BLaER1 treated with 17β-estradiol and CSF1 and Interleukin-3, amounts not matched to agents 10 nM and 100 nM (cell line): ENCODE measurements at regions not wholly inside any gene's neighbourhood (a gene's known extent, or its start where the extent isn't known, plus 50 kb on each side); places are given as distances from the start of the nearest gene placed in this dataset.
"Not testable (repeated sequence)": the region's sequence is repeated elsewhere in the genome, so short reads cannot be mapped to it uniquely, and the experiment has no call there.

Experiments
- H3K27ac ChIP-seq, 11 experiments: shearing (Covaris generic); formaldehyde crosslinking; 2 replicates each; pipeline ENCODE4 v1.8.1; 2022
- H3K27me3 ChIP-seq, 11 experiments: shearing (Covaris generic); formaldehyde crosslinking; 2 replicates each; pipeline ENCODE4 v1.8.1; 2022
- H3K36me3 ChIP-seq, 11 experiments: shearing (Covaris generic); formaldehyde crosslinking; 2 replicates each; pipeline ENCODE4 v1.8.1; 2022
- H3K4me1 ChIP-seq, 10 experiments: shearing (Covaris generic); formaldehyde crosslinking; 2 replicates each; pipeline ENCODE4 v1.8.1; 2022
- H3K4me2 ChIP-seq, 11 experiments: shearing (Covaris generic); formaldehyde crosslinking; 2 replicates each; pipeline ENCODE4 v1.8.1; 2022
- H3K4me3 ChIP-seq, 10 experiments: shearing (Covaris generic); formaldehyde crosslinking; 2 replicates each; pipeline ENCODE4 v1.8.1; 2022
- H3K9ac ChIP-seq, 11 experiments: shearing (Covaris generic); formaldehyde crosslinking; 2 replicates each; pipeline ENCODE4 v1.8.1; 2022
- H3K9me3 ChIP-seq, 11 experiments: shearing (Covaris generic); formaldehyde crosslinking; replicated peaks in 1 of 11; 2 replicates each; pipeline ENCODE4 v1.8.1; 2022
- H4K20me1 ChIP-seq, 11 experiments: shearing (Covaris generic); formaldehyde crosslinking; 2 replicates each; pipeline ENCODE4 v1.8.1; 2022
- Cebpa-rat ChIP-seq, 11 experiments: shearing (Covaris generic); IDR thresholded peaks; 2 replicates each; pipeline ENCODE4 v1.8.1; 2022

GRCh38 chr16:86854058-86854621 lies 275.8 kb downstream of the FOXL1 start:
- no peak overlapping the region for H3K9ac ChIP-seq
- H3K9me3 ChIP-seq = no peaks in the 10 kb centered on the region
- no peaks in the 10 kb centered on the region for H3K27me3 ChIP-seq
- H3K36me3 ChIP-seq = no peaks in the 10 kb centered on the region
- no peaks in the 10 kb centered on the region for H4K20me1 ChIP-seq
- TF ChIP-seq Cebpa-rat (IDR thresholded peaks at IDR 0.05) = no peak
- no peak overlapping the region for H3K4me3 ChIP-seq
- no peaks in the 10 kb centered on the region for H3K4me1 ChIP-seq
- H3K4me2 ChIP-seq = no peak overlapping the region
- no peak overlapping the region for H3K27ac ChIP-seq

DNA sequence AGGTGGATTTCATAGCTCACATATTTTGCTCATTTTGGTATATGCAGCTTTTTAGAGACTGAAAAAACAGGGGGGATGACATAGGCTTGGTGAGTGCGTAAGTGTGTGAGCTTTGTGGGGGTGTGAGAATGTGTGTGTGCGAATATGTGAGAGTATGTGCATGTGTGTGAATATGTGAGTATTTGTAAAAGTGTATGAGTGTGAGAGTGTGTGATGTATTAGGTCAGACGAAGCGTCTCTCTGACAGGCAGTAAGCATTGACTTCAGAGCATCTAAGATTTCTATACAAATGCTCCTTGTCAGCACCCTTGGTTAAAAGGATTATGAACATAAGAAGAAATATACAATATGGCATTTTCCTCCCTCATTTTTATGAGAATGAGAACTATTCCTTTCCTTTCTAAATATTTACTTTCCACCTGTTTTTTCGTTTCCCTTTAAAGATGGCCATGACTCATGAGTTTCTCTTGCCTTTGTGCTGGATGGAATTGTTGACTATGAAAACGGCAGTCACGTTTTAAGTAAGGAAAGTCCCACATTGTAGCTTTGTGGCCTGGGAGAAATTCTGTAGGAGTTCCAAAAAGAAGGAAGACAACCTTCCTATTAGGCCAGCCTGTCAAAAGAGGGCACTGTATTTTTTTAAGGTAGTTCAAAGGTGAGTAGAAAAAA lies 276.4 kb downstream of the FOXL1 start:
- TF ChIP-seq Cebpa-rat (IDR thresholded peaks at IDR 0.05) = no peak
- no peak overlapping the region for H3K4me2 ChIP-seq
- no peaks in the 10 kb centered on the region for H4K20me1 ChIP-seq
- H3K4me1 ChIP-seq = no peaks in the 10 kb centered on the region
- H3K9me3 ChIP-seq = no peaks in the 10 kb centered on the region
- H3K27me3 ChIP-seq = no peaks in the 10 kb centered on the region
- H3K36me3 ChIP-seq = no peaks in the 10 kb centered on the region
- H3K9ac ChIP-seq = no peak overlapping the region
- H3K4me3 ChIP-seq = no peak overlapping the region
- H3K27ac ChIP-seq = no peak overlapping the region

DNA sequence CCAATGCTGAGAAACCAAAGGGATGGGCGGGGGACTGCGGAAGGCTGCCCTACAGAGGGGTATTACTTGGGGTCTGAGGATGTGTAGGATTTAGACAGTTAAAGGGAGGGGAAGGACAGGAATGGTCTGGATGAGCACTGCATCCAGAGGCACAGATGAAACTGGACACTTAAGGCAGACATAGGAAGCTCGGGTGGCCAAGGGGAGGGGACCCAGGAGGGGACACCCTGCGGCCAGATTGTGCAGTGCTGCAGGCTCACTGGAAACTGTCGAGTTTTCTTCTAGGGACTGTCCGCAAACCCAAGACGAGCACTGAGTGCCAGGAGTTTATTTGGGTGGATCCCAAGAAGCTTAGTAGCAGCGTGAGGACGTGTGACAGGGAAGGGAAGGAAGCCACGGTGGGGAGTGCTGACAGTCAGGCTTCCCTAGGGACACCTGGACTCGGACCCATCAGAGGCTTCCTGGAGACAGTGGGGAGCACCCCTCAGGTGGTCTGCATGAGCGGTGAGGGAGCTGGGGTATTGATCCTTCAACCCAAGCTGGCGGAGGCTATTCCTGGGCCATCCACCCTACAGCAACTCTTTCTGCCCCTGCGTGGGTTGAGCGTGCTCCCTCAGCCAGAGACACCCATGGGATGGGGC lies 278.7 kb downstream of the FOXL1 start:
- Histone ChIP-seq H3K9ac (no peak overlapping the region), H4K20me1 (no peaks in the 10 kb centered on the region), H3K4me2 (no peak overlapping the region), H3K36me3 (no peaks in the 10 kb centered on the region), H3K27ac (no peak overlapping the region), H3K9me3 (0 out of 22 replicates have a peak, but pooled peaks cover 0 to 5% (median 0%) of the 10 kb centered on the region in 11 experiments), H3K27me3 (no peaks in the 10 kb centered on the region), H3K4me3 (no peak overlapping the region), H3K4me1 (no peaks in the 10 kb centered on the region)
- TF ChIP-seq Cebpa-rat (IDR thresholded peaks at IDR 0.05) = no peak

DNA sequence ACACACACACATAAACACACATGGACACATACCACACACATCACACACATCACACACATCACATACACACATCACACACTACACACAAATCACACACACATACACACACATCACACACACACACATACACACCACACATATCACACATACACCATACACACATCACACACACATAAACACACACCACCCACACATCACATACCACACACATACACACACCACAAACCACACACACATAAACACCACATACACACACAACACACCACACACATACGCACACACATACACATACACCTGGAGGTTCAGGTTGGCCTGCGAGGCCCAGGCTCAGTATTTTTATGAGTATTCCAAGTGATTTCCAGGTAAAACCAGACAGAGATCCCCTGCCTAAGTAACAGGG lies 279.5 kb downstream of the FOXL1 start:
- H3K27me3 ChIP-seq = no peaks in the 10 kb centered on the region
- TF ChIP-seq Cebpa-rat (IDR thresholded peaks at IDR 0.05) = no peak
- no peak overlapping the region for H3K9ac ChIP-seq

DNA sequence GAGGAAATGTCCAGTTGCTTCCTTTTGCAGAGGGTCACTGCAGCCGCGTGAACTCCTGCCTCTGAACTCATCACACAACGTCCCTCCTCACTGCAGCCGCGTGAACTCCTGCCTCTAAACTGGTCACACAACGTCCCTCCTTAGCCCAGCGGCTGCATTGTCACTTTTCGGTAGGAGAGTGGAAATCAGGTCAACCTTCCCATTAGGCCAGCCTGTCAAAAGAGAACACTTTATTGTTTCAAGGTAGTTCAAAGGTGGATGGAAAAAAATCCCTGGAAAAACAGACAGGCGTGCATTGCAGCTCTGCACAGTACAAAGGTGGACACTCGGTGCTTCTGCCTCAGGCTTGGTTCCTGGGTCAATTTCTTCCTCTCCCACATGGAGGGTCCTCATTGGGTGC lies 280.2 kb downstream of the FOXL1 start:
- Histone ChIP-seq H3K4me2 (no peak overlapping the region), H3K4me1 (no peaks in the 10 kb centered on the region), H4K20me1 (no peaks in the 10 kb centered on the region), H3K4me3 (no peak overlapping the region), H3K27ac (no peak overlapping the region), H3K36me3 (no peaks in the 10 kb centered on the region), H3K27me3 (no peaks in the 10 kb centered on the region), H3K9me3 (0 out of 22 replicates have a peak, but pooled peaks cover 0 to 5% (median 0%) of the 10 kb centered on the region in 11 experiments), H3K9ac (no peak overlapping the region)
- no peak for TF ChIP-seq Cebpa-rat (IDR thresholded peaks at IDR 0.05)

More for the DNA sequence above, 279.5 kb downstream of the FOXL1 start:
- Histone ChIP-seq H3K4me3 (no peak overlapping the region), H3K36me3 (no peaks in the 10 kb centered on the region), H3K9me3 (0 out of 22 replicates have a peak, but pooled peaks cover 0 to 5% (median 0%) of the 10 kb centered on the region in 11 experiments), H3K27ac (no peak overlapping the region), H4K20me1 (no peaks in the 10 kb centered on the region), H3K4me1 (no peaks in the 10 kb centered on the region), H3K4me2 (no peak overlapping the region)

GRCh38 chr16:86861270-86861858 lies 283.0 kb downstream of the FOXL1 start:
- not testable (repeated sequence) for H3K4me1 ChIP-seq, H4K20me1 ChIP-seq, H3K4me2 ChIP-seq, H3K9me3 ChIP-seq, H3K36me3 ChIP-seq, H3K4me3 ChIP-seq, H3K9ac ChIP-seq, H3K27me3 ChIP-seq, H3K27ac ChIP-seq

- H3K27me3 ChIP-seq = no peaks in the 10 kb centered on the region
- H3K9me3 ChIP-seq = 0 out of 22 replicates have a peak, but pooled peaks cover 0 to 5% (median 0%) of the 10 kb centered on the region in 11 experiments
- H3K4me1 ChIP-seq = no peaks in the 10 kb centered on the region
- no peak overlapping the region for H3K4me3 ChIP-seq
- H3K36me3 ChIP-seq = no peaks in the 10 kb centered on the region
- H3K27ac ChIP-seq = no peak overlapping the region
- no peaks in the 10 kb centered on the region for H4K20me1 ChIP-seq
- H3K4me2 ChIP-seq = no peak overlapping the region
- no peak overlapping the region for H3K9ac ChIP-seq
- TF ChIP-seq Cebpa-rat (IDR thresholded peaks at IDR 0.05) = no peak
Observed at GRCh38 chr16:86862595-86863280, 284.4 kb downstream of the FOXL1 start.

GRCh38 chr16:86863609-86864008 lies 285.3 kb downstream of the FOXL1 start:
- Histone ChIP-seq H3K4me2 (no peak overlapping the region), H3K4me1 (no peaks in the 10 kb centered on the region), H3K27ac (no peak overlapping the region), H4K20me1 (no peaks in the 10 kb centered on the region), H3K27me3 (no peaks in the 10 kb centered on the region), H3K9me3 (0 out of 22 replicates have a peak, but pooled peaks cover 0 to 5% (median 0%) of the 10 kb centered on the region in 11 experiments), H3K9ac (no peak overlapping the region), H3K4me3 (no peak overlapping the region), H3K36me3 (no peaks in the 10 kb centered on the region)
- TF ChIP-seq Cebpa-rat (IDR thresholded peaks at IDR 0.05) = no peak

GRCh38 chr16:86864586-86864985 lies 286.2 kb downstream of the FOXL1 start:
- no peak overlapping the region for H3K27ac ChIP-seq
- H3K4me3 ChIP-seq = no peak overlapping the region
- TF ChIP-seq Cebpa-rat (IDR thresholded peaks at IDR 0.05) = no peak
- no peak overlapping the region for H3K4me2 ChIP-seq
- no peaks in the 10 kb centered on the region for H3K36me3 ChIP-seq
- no peaks in the 10 kb centered on the region for H3K4me1 ChIP-seq
- 0 out of 22 replicates have a peak, but pooled peaks cover 0 to 5% (median 0%) of the 10 kb centered on the region in 11 experiments for H3K9me3 ChIP-seq
- H3K27me3 ChIP-seq = no peaks in the 10 kb centered on the region
- H3K9ac ChIP-seq = no peak overlapping the region
- H4K20me1 ChIP-seq = no peaks in the 10 kb centered on the region
